Activated CD4-positive, alpha-beta T cell treated with anti-CD3 and anti-CD28 coated beads, Interleukin-2, amount 50 U/mL, for 16 hours (primary cell): ENCODE measurements at regions not wholly inside any gene's neighbourhood (a gene's known extent, or its start where the extent isn't known, plus 50 kb on each side); places are given as distances from the start of the nearest gene placed in this dataset.

Experiments
- DNase-seq: peaks from one replicate; pipeline ENCODE4 v3.0.0-alpha.2; 2020

DNA sequence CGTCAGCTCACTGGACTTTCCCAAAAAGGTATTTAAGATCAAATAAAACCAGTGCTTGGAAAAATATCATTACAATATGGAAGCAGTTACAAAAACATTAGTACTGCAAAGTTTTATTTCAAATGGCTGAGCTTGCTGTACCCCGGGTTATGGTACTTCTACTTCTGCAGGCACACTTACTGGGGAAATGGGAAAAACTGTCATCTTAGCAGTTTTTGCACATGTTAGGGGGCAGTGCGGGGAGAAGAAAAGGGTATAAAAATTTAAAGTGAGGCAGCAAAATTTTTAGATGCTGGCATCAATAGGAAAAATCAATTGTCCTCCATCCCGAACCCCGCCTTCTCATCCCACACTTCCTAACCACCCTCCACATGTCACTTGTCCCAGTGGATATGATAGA, 133.4 kb downstream of the ATG4C start:
- DNase-seq: no peak

DNA sequence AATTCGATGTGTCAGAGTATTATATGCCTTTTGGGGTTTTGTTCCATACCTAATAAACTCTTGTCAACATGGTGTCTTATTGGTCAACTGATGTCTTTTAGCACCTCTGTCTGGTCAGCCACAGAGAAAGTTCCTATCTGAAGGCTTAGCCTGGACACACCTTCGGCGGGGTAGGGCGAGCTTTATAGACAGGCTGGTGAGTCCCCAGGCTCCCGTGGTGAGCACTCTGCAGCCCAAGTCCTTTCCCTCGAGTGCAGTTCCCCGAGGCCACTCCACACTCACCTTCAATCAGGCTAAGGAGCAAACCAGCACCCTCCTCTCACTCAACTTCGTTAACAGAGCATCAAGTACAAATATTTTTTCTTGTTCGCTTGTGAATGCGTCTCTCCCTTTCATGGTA, 133.9 kb downstream of the ATG4C start:
- DNase-seq: no peak

DNA sequence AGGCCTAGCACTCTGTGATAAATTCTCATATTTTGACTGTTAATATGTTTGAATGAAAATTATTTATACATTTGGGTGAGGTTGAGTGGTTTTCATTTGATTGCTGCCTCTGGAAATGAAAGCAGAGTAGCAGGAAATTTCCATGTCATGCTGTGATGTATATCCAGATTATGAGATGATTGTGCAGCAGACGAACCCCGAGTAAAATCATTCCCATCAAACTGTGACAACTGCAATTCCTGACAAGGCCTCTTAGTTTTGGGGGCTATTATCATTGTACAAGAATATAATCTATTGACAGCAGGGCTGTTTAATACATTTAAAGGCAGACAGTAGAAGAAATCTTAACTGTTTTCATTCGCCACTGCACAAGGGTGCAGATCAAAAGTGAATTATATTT, 134.8 kb downstream of the ATG4C start:
- DNase-seq: no peak

DNA sequence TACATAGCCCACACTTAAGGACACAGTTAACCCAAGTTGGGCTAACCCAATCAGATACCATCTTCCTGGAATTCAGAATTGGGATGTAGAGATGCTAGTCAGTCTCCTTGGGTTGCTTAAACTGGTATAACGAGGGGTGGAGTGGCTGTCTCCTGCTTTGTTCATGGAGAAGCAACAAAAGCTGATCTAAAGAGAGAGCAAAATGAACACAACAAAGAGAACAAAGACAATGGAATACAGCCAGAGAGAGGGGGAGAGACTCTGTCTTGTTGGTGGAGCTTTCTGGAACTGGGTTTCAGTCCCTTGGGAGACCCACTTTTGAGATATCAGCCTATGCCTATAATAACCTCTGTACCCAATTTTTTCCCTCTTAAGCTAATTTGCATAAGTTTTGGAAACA, 138.1 kb downstream of the ATG4C start:
- no peak for DNase-seq

DNA sequence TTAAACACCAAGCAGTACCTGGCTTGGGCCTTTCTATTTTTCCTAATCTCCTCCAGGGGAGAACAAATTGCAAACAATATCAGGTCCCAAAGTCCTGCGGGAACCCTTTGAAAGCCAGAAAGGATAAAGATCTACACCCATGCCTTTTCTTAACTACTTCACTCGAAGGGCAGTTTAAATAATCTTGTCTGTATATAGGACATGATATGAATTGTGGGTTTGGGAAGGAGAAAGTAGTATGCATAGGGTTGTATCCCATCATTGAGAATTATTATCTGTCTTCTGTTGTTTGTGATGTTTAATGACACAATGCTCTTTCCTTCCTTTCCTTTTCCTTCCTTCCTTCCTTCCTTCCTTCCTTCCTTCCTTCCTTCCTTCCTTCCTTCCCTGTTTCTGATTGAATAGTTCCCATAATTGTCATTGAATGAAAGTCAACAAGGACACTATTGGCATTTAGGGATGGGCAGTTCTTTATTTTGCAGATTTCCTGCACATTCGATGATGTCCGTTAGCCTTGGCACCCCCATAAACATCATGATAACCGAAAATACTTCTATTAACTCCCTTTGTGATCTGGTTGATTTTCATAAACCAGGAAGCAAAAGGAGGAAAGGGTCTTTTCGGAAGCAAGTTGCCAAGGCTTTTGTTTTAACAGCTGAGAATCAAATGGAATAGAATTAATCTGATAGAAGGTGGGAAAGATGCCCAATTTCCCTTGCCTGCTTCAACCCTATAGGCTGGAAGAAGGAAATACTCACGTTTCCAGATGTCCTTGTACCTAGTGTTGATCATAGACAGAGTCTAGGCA, 141.3 kb downstream of the ATG4C start:
- no peak for DNase-seq

DNA sequence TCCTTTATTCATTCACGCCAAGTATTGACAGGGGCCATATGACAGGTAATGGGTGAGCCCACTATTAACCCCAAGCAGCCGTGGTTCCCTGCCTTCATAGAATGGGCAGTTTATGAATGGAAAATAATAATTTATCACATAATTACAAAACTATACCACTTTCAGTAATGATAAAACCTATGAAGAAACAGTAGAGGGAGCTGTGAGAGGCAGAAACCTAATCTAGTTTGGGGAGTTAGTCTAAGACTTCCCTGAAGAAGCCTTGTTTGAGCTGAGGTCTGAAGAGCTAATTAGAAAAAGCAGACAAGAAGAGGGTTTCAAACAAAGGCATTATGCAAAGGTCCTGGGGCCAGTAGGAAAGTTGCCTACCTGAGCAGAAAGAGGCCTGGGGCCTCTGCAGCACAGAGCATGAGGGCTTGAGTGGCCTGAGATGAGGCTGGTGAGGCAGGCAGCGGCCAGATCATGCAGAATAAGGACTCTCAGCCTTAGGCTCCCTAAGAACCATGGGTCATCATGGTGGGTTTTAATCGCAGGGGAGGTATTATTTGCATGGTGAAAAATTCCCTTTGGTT, 142.8 kb downstream of the ATG4C start:
- no peak for DNase-seq

DNA sequence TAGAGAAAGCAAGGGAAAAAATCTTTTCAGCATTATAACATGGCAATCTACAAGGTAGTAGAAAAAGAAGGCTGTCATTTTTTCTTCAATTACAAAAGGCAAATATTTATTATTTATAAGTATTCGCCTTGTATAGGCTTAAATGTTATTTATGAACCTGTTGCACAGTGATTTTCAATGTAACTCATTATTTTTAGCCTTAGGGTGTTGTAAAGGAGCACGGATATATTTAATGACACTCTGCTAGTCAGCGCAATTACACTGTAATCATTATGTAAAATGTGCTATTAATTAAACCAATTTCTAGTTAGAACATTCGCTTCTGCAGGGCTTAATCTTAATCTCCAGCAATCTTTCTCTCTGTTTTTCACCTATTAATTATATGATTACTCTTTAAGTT, 145.0 kb downstream of the ATG4C start:
- no peak for DNase-seq

DNA sequence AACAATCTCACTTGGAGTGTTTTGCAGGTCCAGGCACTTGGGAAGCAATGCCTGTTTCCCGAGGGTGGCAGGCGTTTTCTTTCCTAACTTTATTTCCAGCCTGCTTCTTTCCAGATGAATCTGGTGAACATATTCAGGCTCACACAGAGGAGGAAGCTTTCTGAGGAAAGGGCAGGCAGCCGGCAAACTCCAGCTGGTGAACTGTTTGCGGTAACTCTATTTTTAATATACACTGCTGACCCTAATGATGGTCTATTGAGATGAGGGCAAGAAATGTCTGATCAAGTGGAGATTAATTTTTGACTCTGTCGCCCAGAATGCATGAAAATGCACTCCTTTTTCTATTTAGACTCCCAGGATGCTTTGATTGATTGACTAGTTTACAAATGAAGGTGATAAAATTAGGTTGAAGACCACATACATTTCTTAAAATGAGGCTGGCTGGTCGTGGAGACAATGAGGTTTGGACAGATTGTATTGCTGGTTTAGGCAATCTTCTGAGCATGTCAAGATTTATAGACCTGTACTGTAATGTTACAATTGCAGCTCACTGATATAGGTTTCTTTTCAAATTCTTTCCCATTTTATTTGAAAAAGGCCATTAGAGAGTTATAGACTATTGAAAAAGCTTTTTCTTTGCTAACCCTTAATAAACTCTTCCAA, 153.8 kb downstream of the ATG4C start:
- no peak for DNase-seq

DNA sequence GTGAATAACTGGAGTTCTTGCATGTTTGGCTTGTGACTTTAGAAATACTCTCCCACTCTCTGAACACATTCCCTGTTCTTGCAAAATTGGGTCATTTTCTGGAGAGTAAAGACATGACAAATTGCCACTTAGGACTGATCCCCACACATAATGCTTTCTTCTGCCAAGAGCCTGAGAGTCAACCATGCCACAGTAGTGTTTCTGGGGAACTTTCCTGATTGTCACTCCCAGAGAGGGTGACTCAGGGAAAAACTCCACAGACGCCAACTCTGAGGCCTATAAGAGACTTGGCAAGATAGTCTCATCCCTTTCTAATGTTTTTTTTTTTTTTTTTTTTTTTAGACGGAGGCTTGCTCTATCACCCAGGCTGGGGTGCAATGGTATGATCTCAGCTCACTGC, 157.8 kb downstream of the ATG4C start:
- DNase-seq: no peak

DNA sequence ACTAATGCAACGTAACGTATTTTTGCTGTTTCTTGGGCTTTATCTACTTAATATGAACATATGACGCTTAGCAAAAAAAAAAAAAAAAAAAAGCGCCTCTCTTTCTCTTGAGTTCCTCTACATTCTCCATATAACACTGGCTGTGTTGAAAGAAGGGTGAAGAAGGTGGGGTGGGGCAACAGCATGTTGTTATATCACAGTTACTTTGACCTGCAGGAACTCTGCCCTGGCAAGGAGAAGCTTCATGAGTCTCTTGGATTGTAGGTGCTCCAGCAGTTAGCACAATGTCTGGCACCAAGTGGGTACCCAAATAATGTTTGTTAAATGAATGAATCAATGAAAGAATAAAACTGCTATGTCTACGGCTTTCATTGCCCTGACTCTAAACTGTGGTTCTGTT, 162.6 kb downstream of the ATG4C start:
- DNase-seq: no peak

DNA sequence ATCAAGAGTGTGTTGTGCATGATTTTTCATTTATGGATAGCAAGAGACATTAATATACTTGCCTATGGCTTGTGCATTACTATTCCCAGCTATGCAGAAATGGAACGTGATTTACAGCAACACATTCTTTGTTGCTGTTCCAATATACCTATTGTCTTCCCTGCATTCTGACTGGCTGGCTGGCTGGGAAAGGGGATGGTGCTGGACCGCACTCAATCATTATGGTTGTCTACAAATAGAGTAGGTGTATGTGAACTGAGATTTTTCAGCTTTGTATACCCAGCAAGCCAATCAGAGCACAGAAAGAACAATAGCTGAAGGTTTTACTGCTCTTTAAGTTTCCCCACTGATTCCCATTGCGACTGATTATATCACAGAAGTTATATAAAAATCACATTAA, 167.5 kb downstream of the ATG4C start:
- no peak for DNase-seq

DNA sequence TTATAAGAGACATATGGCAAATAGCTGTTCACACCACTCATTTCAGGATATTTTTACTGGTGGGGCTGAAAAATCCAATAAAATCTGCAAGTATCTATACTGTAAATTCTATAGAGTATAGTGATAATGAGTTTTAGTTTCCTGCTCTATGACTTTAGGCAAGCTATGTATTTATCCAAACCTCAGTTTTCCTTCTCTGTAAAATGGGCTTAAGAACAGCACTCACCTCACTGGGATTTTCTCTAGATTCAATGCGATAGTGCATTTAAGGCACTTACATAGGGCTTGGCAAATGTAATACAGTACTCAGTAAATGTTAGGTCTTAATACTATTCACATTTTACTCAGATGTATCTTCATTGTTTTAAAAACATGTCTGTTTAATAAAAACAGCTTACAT, 168.7 kb downstream of the ATG4C start:
- no peak for DNase-seq

DNA sequence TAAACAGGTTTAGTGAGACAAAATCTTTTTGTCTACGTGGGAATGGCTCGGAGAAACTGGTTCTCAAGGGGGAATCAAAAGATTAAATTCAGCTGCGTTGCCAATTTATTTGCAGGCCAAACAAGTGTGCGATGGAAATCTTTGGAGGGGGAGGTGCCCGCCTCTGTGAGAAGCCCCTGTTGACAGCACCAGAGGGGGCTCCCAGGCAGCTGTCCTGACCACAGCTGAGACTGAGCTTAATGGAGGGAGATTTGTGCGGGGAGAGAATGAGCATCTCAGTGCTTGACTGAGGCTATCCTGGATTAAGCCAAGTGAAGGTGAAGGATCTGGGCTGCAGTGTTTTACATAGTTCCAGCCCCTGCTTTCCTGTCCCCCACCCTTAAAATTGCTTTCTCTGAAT, 169.7 kb downstream of the ATG4C start:
- no peak for DNase-seq

DNA sequence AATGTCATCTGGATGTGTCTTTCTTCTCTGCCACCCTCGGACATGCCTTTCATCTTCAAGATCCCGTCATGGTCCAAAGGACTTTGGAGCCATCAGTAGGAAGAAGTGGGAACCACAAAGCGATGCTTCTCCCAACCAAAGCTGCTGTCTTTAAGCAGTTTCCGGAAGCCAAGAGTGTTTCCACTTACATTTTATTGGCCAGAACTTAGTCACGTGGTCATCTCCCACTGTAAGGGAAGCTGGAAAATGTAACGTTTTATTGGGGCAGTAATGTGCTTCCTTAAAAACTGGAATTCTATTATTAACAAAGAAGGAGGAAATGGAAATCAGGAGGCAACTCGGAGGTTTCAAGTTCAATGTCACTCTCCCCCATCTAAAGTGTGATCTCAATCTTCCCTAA, 170.8 kb downstream of the ATG4C start:
- no peak for DNase-seq

DNA sequence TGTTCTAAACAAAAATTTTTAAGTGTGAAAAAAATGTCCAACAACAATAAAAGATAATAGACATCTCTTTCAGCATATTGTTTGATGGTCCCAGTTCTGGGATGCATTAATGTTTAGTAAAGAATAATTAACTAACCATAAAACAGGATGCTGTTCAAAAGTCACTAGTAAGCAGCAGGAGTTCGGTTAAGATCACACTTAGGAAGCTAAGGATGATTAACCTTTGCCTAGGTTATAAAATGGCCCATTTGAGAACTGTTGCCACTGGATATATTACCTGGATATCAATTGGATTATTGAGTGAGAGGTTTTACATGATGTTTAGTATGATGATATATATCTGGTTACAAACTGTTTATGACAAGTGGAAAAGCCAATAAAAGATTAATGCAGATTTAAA, 171.7 kb downstream of the ATG4C start:
- DNase-seq: no peak

DNA sequence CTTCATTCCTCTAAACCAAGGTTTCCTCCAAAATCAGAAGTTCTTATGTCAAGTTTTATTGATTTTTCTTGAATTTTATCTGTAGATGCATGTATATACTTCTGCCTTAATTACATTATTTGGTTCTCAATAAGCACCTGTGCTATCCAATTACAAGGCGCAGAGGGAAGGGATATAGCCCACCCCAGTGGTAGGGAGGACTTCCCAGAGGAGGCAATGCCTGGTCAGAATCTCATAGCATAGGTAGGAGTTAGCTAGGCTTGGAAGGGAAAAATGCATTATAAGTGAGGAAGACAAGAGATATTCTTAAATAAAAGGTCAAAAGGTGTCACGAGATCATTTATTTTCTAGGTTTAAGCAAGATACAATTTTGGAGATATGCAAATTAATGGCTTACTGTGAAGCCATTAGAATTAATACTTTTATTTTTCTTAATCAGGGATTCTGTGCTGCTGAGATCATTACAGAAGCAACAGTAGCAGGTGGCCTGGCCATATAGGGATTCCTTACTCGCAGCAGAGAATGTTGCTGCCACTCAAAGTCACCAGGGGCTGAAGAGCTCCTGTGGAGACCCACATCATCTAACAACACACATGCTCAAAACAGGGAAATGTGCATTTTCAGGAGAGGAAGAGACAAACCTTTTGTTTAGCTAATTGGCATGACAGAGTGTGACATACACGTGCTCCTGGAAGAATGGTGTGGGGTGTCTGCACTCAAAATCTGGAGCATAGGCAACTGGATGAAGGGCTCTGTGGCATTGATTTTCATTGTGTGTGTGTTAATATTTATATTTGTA, 178.3 kb downstream of the ATG4C start:
- no peak for DNase-seq

DNA sequence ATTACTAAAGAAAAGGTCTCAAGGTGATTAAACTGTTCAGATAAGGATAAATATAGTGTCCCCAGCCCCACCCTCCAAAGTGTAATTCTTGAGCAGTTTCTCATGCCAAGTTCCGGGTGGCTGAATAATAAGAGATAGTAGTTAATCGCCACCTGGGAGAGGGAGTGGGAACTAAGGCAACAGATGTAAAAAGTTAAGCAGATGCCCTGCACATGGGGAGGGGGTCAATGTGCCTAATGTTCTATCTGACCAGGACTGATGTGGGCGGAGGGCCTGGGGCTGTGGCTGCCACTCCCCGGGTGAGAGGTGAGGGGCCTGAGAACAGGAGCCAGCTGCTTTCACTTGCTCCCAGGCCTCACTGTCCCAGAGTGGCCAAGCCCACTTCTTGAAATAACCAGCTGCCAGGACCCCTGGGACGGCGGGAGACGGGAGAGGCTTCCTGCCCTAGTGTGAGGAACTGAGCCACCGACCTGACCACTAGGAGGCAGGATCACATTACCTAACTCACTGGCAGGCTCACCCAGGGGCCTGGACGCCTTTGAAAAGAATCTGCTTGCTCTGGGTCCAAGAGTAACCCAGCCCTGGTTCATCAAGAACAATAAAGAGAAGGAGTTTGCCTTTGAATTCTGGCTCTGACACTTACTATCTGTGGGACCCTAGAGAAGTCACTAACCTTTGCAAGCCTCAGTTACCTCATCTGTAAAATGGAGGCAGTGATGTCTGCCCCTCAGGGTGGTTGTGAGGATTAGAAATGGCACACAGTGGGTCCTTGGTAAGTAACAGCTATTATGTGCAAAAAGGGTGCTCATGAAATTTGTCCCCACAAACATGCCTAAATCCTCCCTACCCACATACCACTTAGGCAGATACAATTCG, 179.2 kb downstream of the ATG4C start:
- DNase-seq: peak; percentile 32

DNA sequence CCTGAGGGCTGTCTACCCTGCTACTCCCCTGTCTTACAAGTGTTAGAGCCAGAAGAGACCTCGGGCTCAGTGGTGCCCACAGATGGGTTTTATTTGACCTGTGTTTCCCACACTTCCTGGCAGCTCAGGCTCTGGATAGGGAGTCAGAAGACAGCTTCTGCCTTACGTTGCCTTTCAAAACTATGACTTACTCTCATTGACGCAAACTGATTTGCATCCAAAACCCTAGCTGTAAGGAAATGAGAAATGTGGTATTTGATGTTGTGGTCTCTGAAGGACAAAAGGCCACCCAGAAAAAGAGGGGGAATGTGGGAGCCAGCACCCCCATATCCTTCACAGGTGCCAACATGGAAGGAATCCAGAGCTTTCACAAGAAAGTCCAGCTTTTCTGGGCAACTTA, 180.2 kb downstream of the ATG4C start:
- no peak for DNase-seq

DNA sequence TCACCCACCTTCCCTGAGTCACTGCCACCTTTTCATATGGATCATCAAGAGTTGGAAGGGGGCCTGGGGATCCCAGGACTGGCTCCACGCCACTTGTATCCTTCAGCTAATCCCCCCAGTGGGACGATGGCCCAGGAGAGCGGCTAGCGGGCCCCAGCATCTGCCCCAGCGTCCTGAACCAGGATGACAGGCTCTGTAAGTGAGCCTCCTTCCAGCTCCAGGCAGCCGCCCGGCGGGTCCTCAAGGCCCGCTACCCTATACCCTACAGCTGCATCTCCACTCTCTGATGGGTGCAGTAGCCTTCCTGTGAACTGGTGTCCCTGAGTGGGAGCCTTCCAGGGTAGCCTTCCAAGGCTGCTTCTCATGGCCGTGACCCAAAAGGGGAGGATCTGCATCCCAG, 183.1 kb downstream of the ATG4C start:
- no peak for DNase-seq

DNA sequence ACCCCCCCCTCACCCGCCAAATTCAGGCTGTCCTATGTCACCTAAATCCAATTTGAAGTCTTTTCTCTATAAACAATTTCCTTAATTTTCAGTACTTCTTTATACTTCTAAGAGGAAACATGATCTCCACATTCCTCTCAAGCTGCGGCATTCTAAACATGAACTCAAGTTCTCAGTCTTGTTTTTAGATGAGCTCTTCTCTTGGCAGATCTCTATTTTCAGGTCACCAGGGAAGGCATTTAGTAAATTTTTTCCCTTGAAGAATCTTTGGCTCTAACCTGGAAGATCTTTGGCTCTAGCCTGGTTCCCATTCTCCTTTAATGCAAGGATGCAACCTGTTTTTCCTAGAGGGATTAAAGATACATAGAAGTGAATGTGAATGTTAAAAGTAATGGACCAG, 193.4 kb downstream of the ATG4C start:
- no peak for DNase-seq

DNA sequence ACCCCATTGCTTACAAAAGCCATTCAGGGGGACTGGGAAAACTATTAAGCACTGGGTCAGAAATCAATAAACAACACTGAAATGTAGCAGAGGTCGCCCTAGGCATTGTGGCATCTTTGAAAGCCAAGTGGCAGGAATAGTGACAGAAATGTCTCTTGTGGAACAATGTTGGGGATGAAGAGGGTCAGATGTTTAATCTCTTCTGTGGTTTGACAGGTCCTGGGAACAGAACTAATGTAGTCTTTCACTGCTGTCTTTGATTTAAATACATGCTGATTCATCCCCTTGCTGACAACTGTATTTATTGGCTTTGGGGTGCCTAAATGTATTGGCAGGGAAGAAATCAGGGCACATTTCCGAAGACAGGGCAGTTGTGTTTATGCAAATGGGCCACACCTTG, 194.8 kb downstream of the ATG4C start:
- no peak for DNase-seq

DNA sequence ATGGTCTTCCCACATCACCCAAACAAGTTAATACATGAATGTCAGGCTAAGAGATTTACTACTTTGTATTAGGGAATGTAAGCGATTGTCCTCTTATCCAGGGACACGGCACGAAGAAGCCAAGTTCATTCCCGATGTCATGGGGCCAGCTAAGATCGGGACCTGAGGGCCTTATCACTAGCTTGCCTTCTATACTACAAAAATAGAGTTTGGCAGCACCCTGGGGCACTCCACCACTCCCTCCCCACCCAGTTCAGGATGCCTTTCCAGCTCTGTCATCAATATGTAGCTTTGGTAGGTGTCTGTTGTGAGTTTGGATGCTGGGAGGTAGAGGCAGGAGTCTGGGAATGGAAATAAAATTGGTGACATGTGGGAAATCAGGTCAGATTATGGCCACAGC, 197.5 kb downstream of the ATG4C start:
- DNase-seq: no peak

DNA sequence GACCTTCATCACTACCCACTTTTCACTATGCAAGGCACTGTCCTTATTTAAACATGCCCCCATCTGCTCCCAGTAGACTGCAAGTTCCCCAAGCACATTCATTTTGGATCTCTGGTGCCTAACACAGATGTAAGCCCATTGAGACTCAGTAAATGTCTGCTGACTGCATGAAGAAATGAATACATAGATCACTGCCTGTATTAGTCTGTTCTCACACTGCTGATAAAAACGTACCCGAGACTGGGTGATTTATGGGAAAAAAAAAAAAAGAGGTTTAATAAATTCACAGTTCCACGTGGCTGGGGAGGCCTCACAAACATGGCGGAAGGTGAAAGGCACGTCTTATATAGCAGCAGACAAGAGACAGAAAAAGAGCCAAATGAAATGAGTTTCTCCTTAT, 204.9 kb downstream of the ATG4C start:
- DNase-seq: no peak
